ENCODE measurements at regions not wholly inside any gene's neighbourhood (a gene's known extent, or its start where the extent isn't known, plus 50 kb on each side); places are given as distances from the start of the nearest gene placed in this dataset.

DNA sequence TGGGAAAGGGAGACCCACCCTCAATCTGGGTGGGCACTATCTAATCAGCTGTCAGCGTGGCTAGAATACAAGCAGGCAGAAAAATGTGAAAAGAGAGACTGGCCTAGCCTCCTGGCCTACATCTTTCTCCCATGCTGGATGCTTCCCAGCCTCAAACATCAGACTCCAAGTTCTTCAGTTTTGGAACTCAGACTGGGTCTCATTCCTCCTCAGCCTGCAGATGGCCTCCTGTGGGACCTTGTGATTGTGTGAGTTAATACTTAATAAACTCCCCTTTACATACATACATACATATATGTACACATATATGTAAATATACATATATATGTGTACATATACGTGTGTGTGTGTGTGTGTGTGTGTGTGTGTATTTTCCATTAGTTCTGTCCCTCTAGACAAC is 207.1 kb downstream of the BRINP2 start:
- TF ChIP-seq, protein P1, sequence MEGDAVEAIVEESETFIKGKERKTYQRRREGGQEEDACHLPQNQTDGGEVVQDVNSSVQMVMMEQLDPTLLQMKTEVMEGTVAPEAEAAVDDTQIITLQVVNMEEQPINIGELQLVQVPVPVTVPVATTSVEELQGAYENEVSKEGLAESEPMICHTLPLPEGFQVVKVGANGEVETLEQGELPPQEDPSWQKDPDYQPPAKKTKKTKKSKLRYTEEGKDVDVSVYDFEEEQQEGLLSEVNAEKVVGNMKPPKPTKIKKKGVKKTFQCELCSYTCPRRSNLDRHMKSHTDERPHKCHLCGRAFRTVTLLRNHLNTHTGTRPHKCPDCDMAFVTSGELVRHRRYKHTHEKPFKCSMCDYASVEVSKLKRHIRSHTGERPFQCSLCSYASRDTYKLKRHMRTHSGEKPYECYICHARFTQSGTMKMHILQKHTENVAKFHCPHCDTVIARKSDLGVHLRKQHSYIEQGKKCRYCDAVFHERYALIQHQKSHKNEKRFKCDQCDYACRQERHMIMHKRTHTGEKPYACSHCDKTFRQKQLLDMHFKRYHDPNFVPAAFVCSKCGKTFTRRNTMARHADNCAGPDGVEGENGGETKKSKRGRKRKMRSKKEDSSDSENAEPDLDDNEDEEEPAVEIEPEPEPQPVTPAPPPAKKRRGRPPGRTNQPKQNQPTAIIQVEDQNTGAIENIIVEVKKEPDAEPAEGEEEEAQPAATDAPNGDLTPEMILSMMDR (IDR thresholded peaks at IDR 0.05; ENCODE audit: low read depth, low read length, missing input control): no peak
- TF ChIP-seq TAF1 (conservative IDR thresholded peaks at IDR 0.05) (no peak), JUND (IDR thresholded peaks at IDR 0.05) (no peak), FOXA2 (IDR thresholded peaks at IDR 0.05) (no peak), RAD21 (IDR thresholded peaks at IDR 0.05) (no peak), SP1 (IDR thresholded peaks at IDR 0.05) (no peak), FOXA1 (IDR thresholded peaks at IDR 0.05) (no peak), NR2F2 (IDR thresholded peaks at IDR 0.05) (no peak), YY1 (IDR thresholded peaks at IDR 0.05) (no peak), GABPA (IDR thresholded peaks at IDR 0.05 in 1 of 2, conservative IDR thresholded peaks at IDR 0.05 in 1 of 2) (no peak)
- TF ChIP-seq, protein P2, sequence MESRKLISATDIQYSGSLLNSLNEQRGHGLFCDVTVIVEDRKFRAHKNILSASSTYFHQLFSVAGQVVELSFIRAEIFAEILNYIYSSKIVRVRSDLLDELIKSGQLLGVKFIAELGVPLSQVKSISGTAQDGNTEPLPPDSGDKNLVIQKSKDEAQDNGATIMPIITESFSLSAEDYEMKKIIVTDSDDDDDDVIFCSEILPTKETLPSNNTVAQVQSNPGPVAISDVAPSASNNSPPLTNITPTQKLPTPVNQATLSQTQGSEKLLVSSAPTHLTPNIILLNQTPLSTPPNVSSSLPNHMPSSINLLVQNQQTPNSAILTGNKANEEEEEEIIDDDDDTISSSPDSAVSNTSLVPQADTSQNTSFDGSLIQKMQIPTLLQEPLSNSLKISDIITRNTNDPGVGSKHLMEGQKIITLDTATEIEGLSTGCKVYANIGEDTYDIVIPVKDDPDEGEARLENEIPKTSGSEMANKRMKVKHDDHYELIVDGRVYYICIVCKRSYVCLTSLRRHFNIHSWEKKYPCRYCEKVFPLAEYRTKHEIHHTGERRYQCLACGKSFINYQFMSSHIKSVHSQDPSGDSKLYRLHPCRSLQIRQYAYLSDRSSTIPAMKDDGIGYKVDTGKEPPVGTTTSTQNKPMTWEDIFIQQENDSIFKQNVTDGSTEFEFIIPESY (IDR thresholded peaks at IDR 0.05): no peak
- TF ChIP-seq, protein P3, sequence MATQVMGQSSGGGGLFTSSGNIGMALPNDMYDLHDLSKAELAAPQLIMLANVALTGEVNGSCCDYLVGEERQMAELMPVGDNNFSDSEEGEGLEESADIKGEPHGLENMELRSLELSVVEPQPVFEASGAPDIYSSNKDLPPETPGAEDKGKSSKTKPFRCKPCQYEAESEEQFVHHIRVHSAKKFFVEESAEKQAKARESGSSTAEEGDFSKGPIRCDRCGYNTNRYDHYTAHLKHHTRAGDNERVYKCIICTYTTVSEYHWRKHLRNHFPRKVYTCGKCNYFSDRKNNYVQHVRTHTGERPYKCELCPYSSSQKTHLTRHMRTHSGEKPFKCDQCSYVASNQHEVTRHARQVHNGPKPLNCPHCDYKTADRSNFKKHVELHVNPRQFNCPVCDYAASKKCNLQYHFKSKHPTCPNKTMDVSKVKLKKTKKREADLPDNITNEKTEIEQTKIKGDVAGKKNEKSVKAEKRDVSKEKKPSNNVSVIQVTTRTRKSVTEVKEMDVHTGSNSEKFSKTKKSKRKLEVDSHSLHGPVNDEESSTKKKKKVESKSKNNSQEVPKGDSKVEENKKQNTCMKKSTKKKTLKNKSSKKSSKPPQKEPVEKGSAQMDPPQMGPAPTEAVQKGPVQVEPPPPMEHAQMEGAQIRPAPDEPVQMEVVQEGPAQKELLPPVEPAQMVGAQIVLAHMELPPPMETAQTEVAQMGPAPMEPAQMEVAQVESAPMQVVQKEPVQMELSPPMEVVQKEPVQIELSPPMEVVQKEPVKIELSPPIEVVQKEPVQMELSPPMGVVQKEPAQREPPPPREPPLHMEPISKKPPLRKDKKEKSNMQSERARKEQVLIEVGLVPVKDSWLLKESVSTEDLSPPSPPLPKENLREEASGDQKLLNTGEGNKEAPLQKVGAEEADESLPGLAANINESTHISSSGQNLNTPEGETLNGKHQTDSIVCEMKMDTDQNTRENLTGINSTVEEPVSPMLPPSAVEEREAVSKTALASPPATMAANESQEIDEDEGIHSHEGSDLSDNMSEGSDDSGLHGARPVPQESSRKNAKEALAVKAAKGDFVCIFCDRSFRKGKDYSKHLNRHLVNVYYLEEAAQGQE (IDR thresholded peaks at IDR 0.05): no peak
- TF ChIP-seq, protein P4, sequence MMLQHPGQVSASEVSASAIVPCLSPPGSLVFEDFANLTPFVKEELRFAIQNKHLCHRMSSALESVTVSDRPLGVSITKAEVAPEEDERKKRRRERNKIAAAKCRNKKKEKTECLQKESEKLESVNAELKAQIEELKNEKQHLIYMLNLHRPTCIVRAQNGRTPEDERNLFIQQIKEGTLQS (IDR thresholded peaks at IDR 0.05): no peak
- TF ChIP-seq, protein P5, sequence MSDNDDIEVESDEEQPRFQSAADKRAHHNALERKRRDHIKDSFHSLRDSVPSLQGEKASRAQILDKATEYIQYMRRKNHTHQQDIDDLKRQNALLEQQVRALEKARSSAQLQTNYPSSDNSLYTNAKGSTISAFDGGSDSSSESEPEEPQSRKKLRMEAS (IDR thresholded peaks at IDR 0.05): no peak
